PC-9 (cell line): ENCODE measurements at regions not wholly inside any gene's neighbourhood (a gene's known extent, or its start where the extent isn't known, plus 50 kb on each side); places are given as distances from the start of the nearest gene placed in this dataset.

ENCODE experiments used
- BruUV-seq: library from RNA; stranded (reverse); fragments of 400-500 nt; replicated peaks from 2 replicates; lab custom pipeline; 2021; lab: Mats Ljungman, UMichigan
- CTCF ChIA-PET: fragments of 300-600 bp; sonication (Branson Sonifier 250); formaldehyde crosslinking; loops from one replicate; lab custom pipeline; 2022; ENCODE audit warnings: antibody characterized with exemption; lab: Charles Lee
- POLR2A ChIA-PET: fragments of 300-600 bp; sonication (Branson Sonifier 250); formaldehyde crosslinking; loops from one replicate; lab custom pipeline; 2022; ENCODE audit warnings: antibody characterized with exemption; ENCODE audit not compliant: unreplicated experiment; lab: Charles Lee
- DNase-seq, 2 experiments: peaks; one replicate each; pipeline versions ENCODE4 v3.0.0 to v3.0.0-alpha.2; 2015 to 2022; ENCODE audit warnings: mixed read lengths in 1 of 2
- H2AFZ ChIP-seq: fragments of 200-600 bp; sonication (generic); 2 replicates; pipeline ENCODE4 v1.8.1; 2017; ENCODE audit warnings: antibody characterized with exemption
- H3F3A ChIP-seq: fragments of 200-600 bp; sonication (generic); 2 replicates; pipeline ENCODE4 v1.8.1; 2017; ENCODE audit warnings: antibody characterized with exemption, mild to moderate bottlenecking, low read depth; ENCODE audit not compliant: insufficient read depth
- H3K27ac ChIP-seq: fragments of 200-600 bp; sonication (generic); 2 replicates; pipeline ENCODE4 v1.6.1; 2016; ENCODE audit warnings: mixed run types
- H3K27me3 ChIP-seq: fragments of 200-600 bp; sonication (generic); 2 replicates; pipeline ENCODE4 v1.6.1; 2016; ENCODE audit warnings: low read depth, mixed run types; ENCODE audit not compliant: insufficient read depth
- H3K36me3 ChIP-seq: fragments of 200-600 bp; sonication (generic); 2 replicates; pipeline ENCODE4 v1.6.1; 2016; ENCODE audit warnings: low read depth, mixed run types
- H3K4me1 ChIP-seq: fragments of 200-600 bp; sonication (generic); replicated peaks from 2 replicates; pipeline ENCODE4 v1.6.1; 2016; ENCODE audit warnings: mixed run types; ENCODE audit not compliant: insufficient read depth
- H3K4me2 ChIP-seq: fragments of 200-600 bp; sonication (generic); 2 replicates; pipeline ENCODE4 v1.6.1; 2017; ENCODE audit warnings: mixed run types
- H3K4me3 ChIP-seq: fragments of 200-600 bp; sonication (generic); 2 replicates; pipeline ENCODE4 v1.6.1; 2016; ENCODE audit warnings: mixed run types
- H3K79me2 ChIP-seq: fragments of 200-600 bp; sonication (generic); 2 replicates; pipeline ENCODE4 v1.6.1; 2017; ENCODE audit warnings: low read depth, mixed run types
- H3K9me2 ChIP-seq: fragments of 200-600 bp; sonication (generic); 2 replicates; pipeline ENCODE4 v1.8.1; 2017; ENCODE audit warnings: mild to moderate bottlenecking; ENCODE audit not compliant: insufficient read depth
- H3K9me3 ChIP-seq: fragments of 200-600 bp; sonication (generic); 2 replicates; pipeline ENCODE4 v1.8.1; 2016; ENCODE audit warnings: low read depth; ENCODE audit not compliant: insufficient read depth
- H4K20me1 ChIP-seq: fragments of 200-600 bp; sonication (generic); 2 replicates; pipeline ENCODE4 v1.8.1; 2017; ENCODE audit not compliant: insufficient read depth
- CTCF ChIP-seq: fragments of 200-600 bp; sonication (generic); conservative IDR thresholded peaks from 2 replicates; pipeline ENCODE4 v1.6.1; 2017; ENCODE audit warnings: mixed run types, antibody characterized with exemption, mild to moderate bottlenecking, moderate library complexity
- EZH2 ChIP-seq: fragments of 200-600 bp; sonication (generic); IDR thresholded peaks from 2 replicates; pipeline ENCODE4 v1.8.0; 2017; ENCODE audit warnings: antibody characterized with exemption, low read depth
- intact Hi-C: fragments of 100-400 bp; cut with micrococcal nuclease; formaldehyde crosslinking; loops from one replicate; pipeline ENCODE4 v1.10.0; 2022; ENCODE audit not compliant: unreplicated experiment

DNA sequence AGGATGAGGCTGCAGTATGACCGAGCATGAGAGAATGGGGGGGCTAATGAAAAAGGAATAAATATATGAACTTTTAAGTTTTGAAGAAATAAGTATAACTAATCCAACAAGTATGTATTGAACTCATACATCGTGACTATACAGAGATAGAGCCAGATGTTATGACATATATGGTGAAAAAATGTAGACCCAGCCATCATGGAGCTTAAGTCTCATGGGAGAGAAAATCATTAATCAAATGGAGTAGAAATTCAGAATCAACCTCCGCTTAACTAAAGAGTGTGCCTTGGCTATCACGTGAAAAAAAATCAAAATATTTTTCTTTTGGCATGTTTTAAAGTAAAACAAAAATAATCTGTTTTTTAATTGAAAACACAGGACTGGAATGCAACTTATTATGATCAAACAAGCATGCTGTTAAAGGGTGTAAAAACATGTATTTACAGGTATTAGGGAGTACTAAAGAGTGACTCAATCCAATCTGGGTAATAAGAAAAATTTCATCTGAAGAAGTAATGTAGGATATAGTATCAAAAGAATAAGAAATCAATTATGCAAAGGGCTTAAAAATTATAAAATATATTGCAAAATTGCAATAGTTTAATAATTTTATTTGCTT is 868.5 kb upstream of the NUDT12 start:
- POLR2A ChIA-PET = no interaction called here
- no peaks in the 10 kb centered on the region for H3K27me3 ChIP-seq
- no peak overlapping the region for H3K27ac ChIP-seq
- no peaks in the 10 kb centered on the region for H3K9me3 ChIP-seq
- no peaks in the 10 kb centered on the region for H3K79me2 ChIP-seq
- no TSS peak for BruUV-seq
- intact Hi-C loops = no loop called here
- no peak overlapping the region for H3K4me3 ChIP-seq
- H3K4me2 ChIP-seq = no peak overlapping the region
- no peaks in the 10 kb centered on the region for H3F3A ChIP-seq
- DNase-seq = no peak
- H2AFZ ChIP-seq = no peak overlapping the region
- H4K20me1 ChIP-seq = no peaks in the 10 kb centered on the region
- TF ChIP-seq CTCF = no peak
- no peak for TF ChIP-seq EZH2
- H3K4me1 ChIP-seq = no peaks in the 10 kb centered on the region
- no peaks in the 10 kb centered on the region for H3K9me2 ChIP-seq
- no peaks in the 10 kb centered on the region for H3K36me3 ChIP-seq
- CTCF ChIA-PET = no interaction called here

DNA sequence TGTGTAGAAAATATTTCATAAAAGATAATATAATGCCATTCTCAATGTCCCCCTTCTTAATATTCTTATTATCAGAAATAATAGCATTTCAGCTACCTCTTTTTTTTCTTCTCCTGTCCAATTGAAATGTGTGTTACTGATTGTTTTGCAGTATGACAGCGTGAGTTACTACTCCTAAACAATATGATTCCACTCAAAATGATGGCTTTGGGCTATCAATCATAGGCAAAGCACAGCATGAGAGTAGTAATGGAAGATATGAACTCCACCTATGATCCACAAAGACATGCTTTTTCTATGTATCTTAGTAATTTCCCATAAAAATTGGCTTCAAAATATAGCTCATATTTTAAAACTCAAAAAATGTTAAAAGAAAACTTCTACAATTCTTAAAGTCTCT is 867.3 kb upstream of the NUDT12 start:
- no TSS peak for BruUV-seq

DNA sequence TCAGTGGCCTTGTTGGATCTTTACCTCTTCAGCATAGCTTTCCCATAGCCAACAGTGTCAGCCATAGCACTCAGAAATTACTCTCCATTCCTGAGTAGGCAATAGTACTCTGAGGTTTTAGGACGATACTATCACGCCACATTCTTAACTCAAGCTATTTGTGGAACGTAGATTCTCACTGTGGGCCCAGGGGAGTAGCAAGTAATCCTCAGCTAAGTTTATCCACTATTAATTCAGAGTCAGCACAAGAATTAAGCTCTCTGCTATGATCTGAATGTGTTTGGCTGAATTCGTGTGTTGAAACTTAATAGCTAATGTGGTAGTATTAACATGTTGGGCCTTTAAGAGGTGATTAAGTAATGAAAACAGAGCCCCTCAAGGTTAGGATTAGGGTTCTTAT is 858.8 kb upstream of the NUDT12 start:
- H3K27me3 ChIP-seq = no peaks in the 10 kb centered on the region
- no peaks in the 10 kb centered on the region for H3K9me3 ChIP-seq
- no peaks in the 10 kb centered on the region for H4K20me1 ChIP-seq
- H3K79me2 ChIP-seq = no peaks in the 10 kb centered on the region
- intact Hi-C loops = no loop called here
- H3K36me3 ChIP-seq = no peaks in the 10 kb centered on the region
- DNase-seq = no peak
- no peaks in the 10 kb centered on the region for H3F3A ChIP-seq
- H3K27ac ChIP-seq = no peak overlapping the region
- no peaks in the 10 kb centered on the region for H3K4me1 ChIP-seq
- H2AFZ ChIP-seq = no peak overlapping the region
- POLR2A ChIA-PET = no interaction called here
- TF ChIP-seq CTCF = no peak
- TF ChIP-seq EZH2 = no peak
- CTCF ChIA-PET = no interaction called here
- no peaks in the 10 kb centered on the region for H3K9me2 ChIP-seq
- BruUV-seq = no TSS peak
- no peak overlapping the region for H3K4me2 ChIP-seq
- H3K4me3 ChIP-seq = no peak overlapping the region

More for the DNA sequence above, 867.3 kb upstream of the NUDT12 start:
- Histone ChIP-seq H3K79me2 (no peaks in the 10 kb centered on the region), H3K27ac (no peak overlapping the region), H2AFZ (0 out of 2 replicates have a peak overlapping the region, but pooled peaks have one; percentile 5), H3F3A (no peaks in the 10 kb centered on the region), H4K20me1 (no peaks in the 10 kb centered on the region), H3K36me3 (no peaks in the 10 kb centered on the region), H3K4me2 (no peak overlapping the region), H3K27me3 (no peaks in the 10 kb centered on the region), H3K4me1 (no peaks in the 10 kb centered on the region), H3K9me3 (no peaks in the 10 kb centered on the region), H3K9me2 (no peaks in the 10 kb centered on the region), H3K4me3 (no peak overlapping the region)
- no peak for TF ChIP-seq EZH2
- TF ChIP-seq CTCF = no peak
- POLR2A ChIA-PET = no interaction called here
- intact Hi-C loops = no loop called here
- CTCF ChIA-PET = no interaction called here
- no peak for DNase-seq
